ENCODE measurements at regions not wholly inside any gene's neighbourhood (a gene's known extent, or its start where the extent isn't known, plus 50 kb on each side); places are given as distances from the start of the nearest gene placed in this dataset.

GRCh38 chr2:215736653-215737290, 276.6 kb downstream of the MREG start:
- Histone ChIP-seq H3K27me3 (ENCODE audit: control insufficient read depth in 3 of 3, insufficient read depth in 3 of 3, low read length in 3 of 3) (no peaks in the 10 kb centered on the region), H3K9me3 (ENCODE audit: control insufficient read depth in 2 of 2, insufficient read depth in 1 of 2, low read depth in 1 of 2, low read length in 1 of 2) (no peaks in the 10 kb centered on the region), H3K4me3 (ENCODE audit: low read depth in 1 of 3, low read length in 3 of 3) (no peak overlapping the region), H3K36me3 (ENCODE audit: control insufficient read depth in 3 of 3, insufficient read depth in 2 of 3, low read depth in 1 of 3, low read length in 3 of 3) (no peaks in the 10 kb centered on the region), H3K27ac (ENCODE audit: low read depth in 1 of 3, low read length in 2 of 3) (no peak overlapping the region), H3K4me1 (ENCODE audit: control insufficient read depth in 3 of 3, insufficient read depth in 2 of 3, low read depth in 1 of 3, low read length in 2 of 3) (no peaks in the 10 kb centered on the region)
- FAIRE-seq (no peak), DNase-seq (no peak)
- whole genome bisulfite sequencing, 3 donors, result 36 to 57% (median 51%) methylated on average over 4 of the region's 4 CpGs

DNA sequence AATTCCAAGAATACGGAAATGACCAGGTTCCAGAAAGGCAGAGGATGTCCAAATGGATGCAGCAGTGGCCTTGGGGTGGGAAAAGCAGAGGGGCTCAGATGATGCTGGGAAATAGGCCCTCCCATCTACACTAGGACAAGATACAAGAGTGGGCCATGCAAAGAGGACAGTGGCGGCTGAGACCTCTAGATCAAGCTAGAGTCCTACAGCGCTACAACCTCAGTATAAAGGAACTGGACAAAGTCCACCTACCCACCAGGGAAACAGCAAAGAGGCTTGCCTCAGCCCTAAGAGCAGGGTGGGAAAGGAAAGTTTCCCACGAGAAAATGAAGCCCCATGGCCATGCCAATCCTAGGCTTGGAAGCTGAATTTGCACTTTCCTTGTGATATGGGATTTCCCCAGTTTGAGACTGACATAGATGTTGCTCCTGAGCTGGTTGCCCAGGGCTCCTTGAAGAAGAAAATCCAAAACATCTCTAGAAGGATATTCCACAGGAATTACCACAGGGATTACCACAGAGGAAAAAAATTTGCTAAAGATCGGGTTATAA, 282.2 kb downstream of the MREG start:
- H3K4me1 ChIP-seq (ENCODE audit: control insufficient read depth in 3 of 3, insufficient read depth in 2 of 3, low read depth in 1 of 3, low read length in 2 of 3), result no peaks in the 10 kb centered on the region
- no peaks in the 10 kb centered on the region for H3K9me3 ChIP-seq (ENCODE audit: control insufficient read depth in 2 of 2, insufficient read depth in 1 of 2, low read depth in 1 of 2, low read length in 1 of 2)
- H3K27me3 ChIP-seq (ENCODE audit: control insufficient read depth in 3 of 3, insufficient read depth in 3 of 3, low read length in 3 of 3), result no peaks in the 10 kb centered on the region
- no peak overlapping the region for H3K4me3 ChIP-seq (ENCODE audit: low read depth in 1 of 3, low read length in 3 of 3)
- WGBS, 3 donors, result 81 to 90% (median 83%) methylated on average over 5 of the region's 5 CpGs
- DNase-seq, result no peak
- H3K27ac ChIP-seq (ENCODE audit: low read depth in 1 of 3, low read length in 2 of 3), result no peak overlapping the region
- no peak for FAIRE-seq
- no peaks in the 10 kb centered on the region for H3K36me3 ChIP-seq (ENCODE audit: control insufficient read depth in 3 of 3, insufficient read depth in 2 of 3, low read depth in 1 of 3, low read length in 3 of 3)

DNA sequence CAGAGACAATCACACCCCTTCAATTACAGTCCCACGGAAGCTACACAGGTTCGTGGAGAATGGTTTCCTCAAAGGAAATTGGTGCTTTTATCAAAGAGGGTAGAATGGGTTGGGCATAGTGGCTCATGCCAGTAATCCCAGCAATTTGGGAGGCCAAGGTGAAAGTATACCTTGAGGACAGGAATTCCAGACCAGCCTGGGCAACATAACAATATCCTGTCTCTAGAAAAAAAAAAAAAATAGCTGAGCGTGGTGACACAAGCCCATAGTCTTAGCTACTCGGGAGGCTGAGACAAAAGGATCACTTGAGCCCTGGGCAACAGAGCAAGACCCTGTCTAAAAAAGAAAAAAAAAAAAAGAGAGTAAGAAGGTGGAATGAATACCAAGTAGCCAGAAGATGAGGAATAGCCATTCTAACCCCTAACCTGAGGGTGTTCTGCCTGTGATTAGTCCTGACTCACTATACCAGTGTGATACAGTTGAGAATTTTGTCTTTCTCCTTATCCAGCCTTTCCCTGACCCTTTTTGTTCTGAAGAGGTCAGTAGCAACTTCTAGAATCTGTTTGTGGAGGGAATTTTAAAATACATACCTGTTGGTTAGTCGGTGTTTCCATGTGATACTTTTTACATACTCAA, 283.2 kb downstream of the MREG start:
- no peaks in the 10 kb centered on the region for H3K9me3 ChIP-seq (ENCODE audit: control insufficient read depth in 2 of 2, insufficient read depth in 1 of 2, low read depth in 1 of 2, low read length in 1 of 2)
- no peak overlapping the region for H3K27ac ChIP-seq (ENCODE audit: low read depth in 1 of 3, low read length in 2 of 3)
- H3K27me3 ChIP-seq (ENCODE audit: control insufficient read depth in 3 of 3, insufficient read depth in 3 of 3, low read length in 3 of 3), result no peaks in the 10 kb centered on the region
- 73 to 85% (median 77%) methylated on average over 5 of the region's 5 CpGs for WGBS, 3 donors
- H3K36me3 ChIP-seq (ENCODE audit: control insufficient read depth in 3 of 3, insufficient read depth in 2 of 3, low read depth in 1 of 3, low read length in 3 of 3), result no peaks in the 10 kb centered on the region
- FAIRE-seq, result no peak
- no peak for DNase-seq
- no peak overlapping the region for H3K4me3 ChIP-seq (ENCODE audit: low read depth in 1 of 3, low read length in 3 of 3)
- H3K4me1 ChIP-seq (ENCODE audit: control insufficient read depth in 3 of 3, insufficient read depth in 2 of 3, low read depth in 1 of 3, low read length in 2 of 3), result no peaks in the 10 kb centered on the region

GRCh38 chr2:215728504-215729065, 284.8 kb downstream of the MREG start:
- no peak overlapping the region for H3K4me3 ChIP-seq (ENCODE audit: low read depth in 1 of 3, low read length in 3 of 3)
- no peaks in the 10 kb centered on the region for H3K27me3 ChIP-seq (ENCODE audit: control insufficient read depth in 3 of 3, insufficient read depth in 3 of 3, low read length in 3 of 3)
- no peaks in the 10 kb centered on the region for H3K9me3 ChIP-seq (ENCODE audit: control insufficient read depth in 2 of 2, insufficient read depth in 1 of 2, low read depth in 1 of 2, low read length in 1 of 2)
- FAIRE-seq (no peak), DNase-seq (no peak)
- no peak overlapping the region for H3K27ac ChIP-seq (ENCODE audit: low read depth in 1 of 3, low read length in 2 of 3)
- H3K4me1 ChIP-seq (ENCODE audit: control insufficient read depth in 3 of 3, insufficient read depth in 2 of 3, low read depth in 1 of 3, low read length in 2 of 3), result no peaks in the 10 kb centered on the region
- 42 to 63% (median 51%) methylated on average over 2 of the region's 2 CpGs for WGBS, 3 donors
- no peaks in the 10 kb centered on the region for H3K36me3 ChIP-seq (ENCODE audit: control insufficient read depth in 3 of 3, insufficient read depth in 2 of 3, low read depth in 1 of 3, low read length in 3 of 3)

DNA sequence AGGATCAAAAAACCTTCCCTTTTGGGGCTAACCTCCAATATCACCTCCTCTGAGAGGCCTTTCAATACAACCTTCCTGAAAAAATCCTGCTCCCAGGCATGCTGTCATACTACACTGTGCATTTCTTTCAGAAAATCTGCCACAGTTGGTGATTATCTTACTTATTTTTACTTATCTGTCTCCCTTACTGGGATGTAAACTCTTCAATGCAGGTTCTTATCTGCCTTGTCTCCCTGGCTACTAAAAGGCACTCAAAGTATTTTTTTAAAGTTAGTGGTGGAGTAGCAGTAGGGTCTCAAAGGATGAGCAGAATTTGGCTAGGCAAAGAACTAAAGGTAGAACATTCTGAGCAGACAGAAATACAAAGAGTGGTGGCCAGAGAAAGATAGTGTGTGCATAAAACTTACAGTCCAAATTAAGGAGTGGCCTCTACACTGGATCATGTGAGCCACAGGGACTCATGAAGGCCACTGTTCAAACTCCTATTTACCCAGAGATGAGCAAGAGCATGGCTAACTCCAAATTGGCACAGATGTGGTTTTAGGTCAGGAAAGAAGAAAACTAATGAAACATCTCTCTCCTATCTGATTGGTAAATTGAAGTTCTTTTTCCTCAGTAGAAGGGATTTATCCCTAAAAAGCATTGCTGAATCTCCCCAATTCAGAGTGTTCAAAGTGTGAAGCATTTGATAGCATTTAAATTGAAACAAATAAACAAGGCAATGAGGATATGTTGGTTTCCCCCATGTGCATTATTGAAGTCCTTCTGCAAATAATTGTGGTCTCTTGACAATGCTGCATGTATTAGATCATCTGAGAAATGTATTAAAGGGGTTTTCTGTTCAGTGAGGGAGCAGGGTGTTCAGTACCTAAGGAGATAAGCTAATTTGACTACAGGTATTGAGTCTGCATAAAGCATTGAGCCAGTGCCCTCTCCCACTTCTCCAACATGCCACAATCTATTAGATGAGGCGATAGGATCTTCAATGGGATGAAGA, 285.5 kb downstream of the MREG start:
- no peak for FAIRE-seq
- no peaks in the 10 kb centered on the region for H3K27me3 ChIP-seq (ENCODE audit: control insufficient read depth in 3 of 3, insufficient read depth in 3 of 3, low read length in 3 of 3)
- no peaks in the 10 kb centered on the region for H3K4me1 ChIP-seq (ENCODE audit: control insufficient read depth in 3 of 3, insufficient read depth in 2 of 3, low read depth in 1 of 3, low read length in 2 of 3)
- no peak for DNase-seq
- H3K9me3 ChIP-seq (ENCODE audit: control insufficient read depth in 2 of 2, insufficient read depth in 1 of 2, low read depth in 1 of 2, low read length in 1 of 2), result no peaks in the 10 kb centered on the region
- H3K4me3 ChIP-seq (ENCODE audit: low read depth in 1 of 3, low read length in 3 of 3), result no peak overlapping the region
- no peaks in the 10 kb centered on the region for H3K36me3 ChIP-seq (ENCODE audit: control insufficient read depth in 3 of 3, insufficient read depth in 2 of 3, low read depth in 1 of 3, low read length in 3 of 3)
- H3K27ac ChIP-seq (ENCODE audit: low read depth in 1 of 3, low read length in 2 of 3), result no peak overlapping the region
- WGBS, 3 donors, result 84 to 95% (median 85%) methylated on average over 1 of the region's 1 CpG

GRCh38 chr2:215726070-215726469, 287.3 kb downstream of the MREG start:
- no peak overlapping the region for H3K4me3 ChIP-seq (ENCODE audit: low read depth in 1 of 3, low read length in 3 of 3)
- no peak overlapping the region for H3K27ac ChIP-seq (ENCODE audit: low read depth in 1 of 3, low read length in 2 of 3)
- H3K4me1 ChIP-seq (ENCODE audit: control insufficient read depth in 3 of 3, insufficient read depth in 2 of 3, low read depth in 1 of 3, low read length in 2 of 3), result no peaks in the 10 kb centered on the region
- H3K9me3 ChIP-seq (ENCODE audit: control insufficient read depth in 2 of 2, insufficient read depth in 1 of 2, low read depth in 1 of 2, low read length in 1 of 2), result no peaks in the 10 kb centered on the region
- no peaks in the 10 kb centered on the region for H3K27me3 ChIP-seq (ENCODE audit: control insufficient read depth in 3 of 3, insufficient read depth in 3 of 3, low read length in 3 of 3)
- 68 to 85% (median 77%) methylated on average over 2 of the region's 2 CpGs for WGBS, 3 donors
- no peaks in the 10 kb centered on the region for H3K36me3 ChIP-seq (ENCODE audit: control insufficient read depth in 3 of 3, insufficient read depth in 2 of 3, low read depth in 1 of 3, low read length in 3 of 3)
- no peak for DNase-seq
- FAIRE-seq, result no peak

GRCh38 chr2:215724146-215724545, 288.3 kb upstream of the FN1 start:
- Histone ChIP-seq H3K9me3 (ENCODE audit: control insufficient read depth in 2 of 2, insufficient read depth in 1 of 2, low read depth in 1 of 2, low read length in 1 of 2) (no peaks in the 10 kb centered on the region), H3K4me1 (ENCODE audit: control insufficient read depth in 3 of 3, insufficient read depth in 2 of 3, low read depth in 1 of 3, low read length in 2 of 3) (no peaks in the 10 kb centered on the region), H3K27me3 (ENCODE audit: control insufficient read depth in 3 of 3, insufficient read depth in 3 of 3, low read length in 3 of 3) (no peaks in the 10 kb centered on the region), H3K36me3 (ENCODE audit: control insufficient read depth in 3 of 3, insufficient read depth in 2 of 3, low read depth in 1 of 3, low read length in 3 of 3) (no peaks in the 10 kb centered on the region), H3K4me3 (ENCODE audit: low read depth in 1 of 3, low read length in 3 of 3) (no peak overlapping the region), H3K27ac (ENCODE audit: low read depth in 1 of 3, low read length in 2 of 3) (no peak overlapping the region)
- FAIRE-seq, result no peak
- 94 to 98% (median 95%) methylated on average over 5 of the region's 5 CpGs for WGBS, 3 donors
- DNase-seq, result no peak

DNA sequence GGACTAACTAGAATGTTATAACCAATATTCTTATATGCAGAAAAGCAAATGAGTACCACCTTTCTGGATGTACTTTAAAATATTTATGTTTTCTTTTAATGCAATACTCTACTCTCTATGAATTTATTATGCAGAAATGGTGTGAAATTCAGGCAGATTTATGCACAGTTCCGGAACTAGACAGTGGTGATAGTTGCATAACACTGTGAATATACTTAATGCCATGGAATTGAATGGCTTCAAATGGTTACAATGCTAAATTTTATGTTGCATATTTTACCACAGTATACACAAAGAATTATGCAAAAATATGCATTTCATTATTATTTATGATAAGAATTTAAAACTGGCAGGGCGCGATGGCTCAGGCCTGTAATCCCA, 287.8 kb upstream of the FN1 start:
- FAIRE-seq (no peak), DNase-seq (no peak)
- Histone ChIP-seq H3K9me3 (ENCODE audit: control insufficient read depth in 2 of 2, insufficient read depth in 1 of 2, low read depth in 1 of 2, low read length in 1 of 2) (no peaks in the 10 kb centered on the region), H3K27ac (ENCODE audit: low read depth in 1 of 3, low read length in 2 of 3) (no peak overlapping the region), H3K4me3 (ENCODE audit: low read depth in 1 of 3, low read length in 3 of 3) (no peak overlapping the region), H3K27me3 (ENCODE audit: control insufficient read depth in 3 of 3, insufficient read depth in 3 of 3, low read length in 3 of 3) (no peaks in the 10 kb centered on the region), H3K4me1 (ENCODE audit: control insufficient read depth in 3 of 3, insufficient read depth in 2 of 3, low read depth in 1 of 3, low read length in 2 of 3) (no peaks in the 10 kb centered on the region), H3K36me3 (ENCODE audit: control insufficient read depth in 3 of 3, insufficient read depth in 2 of 3, low read depth in 1 of 3, low read length in 3 of 3) (no peaks in the 10 kb centered on the region)
- WGBS, 3 donors, result 94 to 99% (median 96%) methylated on average over 3 of the region's 3 CpGs
